GM18502 (cell line): ENCODE measurements at regions not wholly inside any gene's neighbourhood (a gene's known extent, or its start where the extent isn't known, plus 50 kb on each side); places are given as distances from the start of the nearest gene placed in this dataset.
"Not testable (repeated sequence)": the region's sequence is repeated elsewhere in the genome, so short reads cannot be mapped to it uniquely, and the experiment has no call there.

ENCODE experiments used
- ATAC-seq: cut with Tn5 transposase; IDR thresholded peaks from one replicate; pipeline ENCODE4 v1.9.1; 2021; ENCODE audit warnings: mild to moderate bottlenecking; ENCODE audit not compliant: unreplicated experiment, poor library complexity

- ATAC-seq, result no peak
Measured at GRCh38 chr17:33679595-33679994, 386.5 kb upstream of the ASIC2 start.

GRCh38 chr17:33680472-33680871 is 387.4 kb upstream of the ASIC2 start:
- ATAC-seq, result no peak

GRCh38 chr17:33682599-33682998 is 389.5 kb upstream of the ASIC2 start:
- ATAC-seq, result no peak

GRCh38 chr17:33684735-33685134 is 391.6 kb upstream of the ASIC2 start:
- ATAC-seq, result no peak

- ATAC-seq, result no peak
Measured at GRCh38 chr17:33686171-33686570, 393.1 kb upstream of the ASIC2 start.

GRCh38 chr17:33687831-33688230 is 394.7 kb upstream of the ASIC2 start:
- ATAC-seq, result no peak

- ATAC-seq, result no peak
Measured at GRCh38 chr17:33688771-33689170, 395.7 kb upstream of the ASIC2 start.

GRCh38 chr17:33689725-33690124 is 396.6 kb upstream of the ASIC2 start:
- no peak for ATAC-seq

GRCh38 chr17:33695431-33695830 is 402.3 kb upstream of the ASIC2 start:
- ATAC-seq, result no peak

GRCh38 chr17:33696102-33696501 is 403.0 kb upstream of the ASIC2 start:
- ATAC-seq, result no peak

- ATAC-seq, result no peak
Measured at GRCh38 chr17:33697557-33697956, 404.5 kb upstream of the ASIC2 start.

GRCh38 chr17:33701910-33702309 is 408.8 kb upstream of the ASIC2 start:
- no peak for ATAC-seq

- no peak for ATAC-seq
Measured at GRCh38 chr17:33704856-33705255, 411.8 kb upstream of the ASIC2 start.

GRCh38 chr17:33709881-33710280 is 416.8 kb upstream of the ASIC2 start:
- no peak for ATAC-seq

- no peak for ATAC-seq
Measured at GRCh38 chr17:33712120-33712519, 419.0 kb upstream of the ASIC2 start.

GRCh38 chr17:33716957-33717356 is 423.9 kb upstream of the ASIC2 start:
- no peak for ATAC-seq

GRCh38 chr17:33723736-33724135 is 430.6 kb upstream of the ASIC2 start:
- ATAC-seq, result not testable (repeated sequence)

- ATAC-seq, result no peak
Measured at GRCh38 chr17:33725675-33726271, 432.7 kb upstream of the ASIC2 start.

- no peak for ATAC-seq
Measured at GRCh38 chr17:33730131-33730530, 437.0 kb upstream of the ASIC2 start.

GRCh38 chr17:33732116-33732515 is 439.0 kb upstream of the ASIC2 start:
- no peak for ATAC-seq

- ATAC-seq, result no peak
Measured at GRCh38 chr17:33739714-33740113, 446.6 kb upstream of the ASIC2 start.

GRCh38 chr17:33745047-33745760 is 452.1 kb upstream of the ASIC2 start:
- no peak for ATAC-seq
